Choroid plexus epithelial cell (primary cell): ENCODE measurements at regions not wholly inside any gene's neighbourhood (a gene's known extent, or its start where the extent isn't known, plus 50 kb on each side); places are given as distances from the start of the nearest gene placed in this dataset.

ENCODE experiments used
- DNase-seq: peaks from one replicate; pipeline ENCODE4 v3.0.0-alpha.2; 2010; ENCODE audit warnings: low read depth
- H3K4me3 ChIP-seq: 2 replicates; pipeline ENCODE4 v1.5.1; 2011; ENCODE audit warnings: low read depth, mild to moderate bottlenecking, control low read depth, low read length, moderate library complexity
- CTCF ChIP-seq: conservative IDR thresholded peaks from 2 replicates; pipeline ENCODE4 v1.5.1; 2011; ENCODE audit warnings: low read depth, mild to moderate bottlenecking, control low read depth, inconsistent platforms, low read length, moderate library complexity

GRCh38 chr1:190736971-190737590, 259.4 kb upstream of the BRINP3 start:
- no peak for TF ChIP-seq CTCF
- no peak for DNase-seq
- H3K4me3 ChIP-seq, result no peak overlapping the region

GRCh38 chr1:190738317-190738716, 260.7 kb upstream of the BRINP3 start:
- H3K4me3 ChIP-seq, result no peak overlapping the region
- DNase-seq, result peak; percentile 35
- TF ChIP-seq CTCF, result no peak

- no peak for DNase-seq
- TF ChIP-seq CTCF, result no peak
Observed at GRCh38 chr1:190739926-190740325, 262.3 kb upstream of the BRINP3 start.

GRCh38 chr1:190747704-190748103, 270.0 kb upstream of the BRINP3 start:
- DNase-seq, result peak; percentile 74
- no peak for TF ChIP-seq CTCF
- no peak overlapping the region for H3K4me3 ChIP-seq

More at GRCh38 chr1:190739926-190740325, 262.3 kb upstream of the BRINP3 start:
- H3K4me3 ChIP-seq, result no peak overlapping the region

- H3K4me3 ChIP-seq, result no peak overlapping the region
- TF ChIP-seq CTCF, result no peak
- no peak for DNase-seq
Observed at GRCh38 chr1:190752131-190752530, 274.5 kb upstream of the BRINP3 start.

GRCh38 chr1:190754666-190755065, 277.0 kb upstream of the BRINP3 start:
- peak; percentile 39 for TF ChIP-seq CTCF
- no peak overlapping the region for H3K4me3 ChIP-seq
- DNase-seq, result peak; percentile 85

GRCh38 chr1:190759807-190760206, 282.1 kb upstream of the BRINP3 start:
- no peak for DNase-seq
- no peak overlapping the region for H3K4me3 ChIP-seq
- no peak for TF ChIP-seq CTCF
